ENCODE measurements at regions not wholly inside any gene's neighbourhood (a gene's known extent, or its start where the extent isn't known, plus 50 kb on each side); places are given as distances from the start of the nearest gene placed in this dataset.

DNA sequence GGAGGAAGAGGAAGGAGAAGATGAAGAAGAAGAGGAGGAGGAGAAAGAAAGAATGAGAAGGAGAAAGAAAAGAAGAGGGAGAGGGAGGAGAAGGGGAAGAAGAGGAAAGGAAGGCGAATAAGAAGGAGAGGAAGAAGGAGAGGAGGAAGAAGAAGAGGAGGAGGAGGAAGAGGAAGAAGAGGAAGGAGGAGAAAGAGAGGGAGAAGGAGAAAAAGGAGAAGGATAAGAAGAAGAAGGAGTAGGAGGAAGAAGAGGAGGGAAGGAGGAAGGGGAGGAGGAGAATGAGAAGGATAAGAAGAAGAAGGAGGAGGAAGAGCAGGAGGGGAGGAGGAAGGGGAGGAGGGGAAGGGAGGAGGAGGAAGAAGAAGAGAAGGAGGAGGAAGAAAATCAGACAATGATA lies 149.2 kb upstream of the LYZL2 start:
- DNase-seq: no peak
- intact Hi-C loops (cut with DNase I; ENCODE audit: low total_unique reads): no loop called here
- no peak overlapping the region for H3K4me3 ChIP-seq
- 0% methylated on average over 1 of the region's 1 CpG for WGBS, 2 donors
- no peak overlapping the region for H3K27ac ChIP-seq
- H3K27me3 ChIP-seq: no peaks in the 10 kb centered on the region
- TF ChIP-seq, protein P1, sequence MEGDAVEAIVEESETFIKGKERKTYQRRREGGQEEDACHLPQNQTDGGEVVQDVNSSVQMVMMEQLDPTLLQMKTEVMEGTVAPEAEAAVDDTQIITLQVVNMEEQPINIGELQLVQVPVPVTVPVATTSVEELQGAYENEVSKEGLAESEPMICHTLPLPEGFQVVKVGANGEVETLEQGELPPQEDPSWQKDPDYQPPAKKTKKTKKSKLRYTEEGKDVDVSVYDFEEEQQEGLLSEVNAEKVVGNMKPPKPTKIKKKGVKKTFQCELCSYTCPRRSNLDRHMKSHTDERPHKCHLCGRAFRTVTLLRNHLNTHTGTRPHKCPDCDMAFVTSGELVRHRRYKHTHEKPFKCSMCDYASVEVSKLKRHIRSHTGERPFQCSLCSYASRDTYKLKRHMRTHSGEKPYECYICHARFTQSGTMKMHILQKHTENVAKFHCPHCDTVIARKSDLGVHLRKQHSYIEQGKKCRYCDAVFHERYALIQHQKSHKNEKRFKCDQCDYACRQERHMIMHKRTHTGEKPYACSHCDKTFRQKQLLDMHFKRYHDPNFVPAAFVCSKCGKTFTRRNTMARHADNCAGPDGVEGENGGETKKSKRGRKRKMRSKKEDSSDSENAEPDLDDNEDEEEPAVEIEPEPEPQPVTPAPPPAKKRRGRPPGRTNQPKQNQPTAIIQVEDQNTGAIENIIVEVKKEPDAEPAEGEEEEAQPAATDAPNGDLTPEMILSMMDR (IDR thresholded peaks at IDR 0.05): no peak
- no peak for TF ChIP-seq POLR2A (IDR thresholded peaks at IDR 0.05)
- H3K36me3 ChIP-seq (ENCODE audit: low read depth, missing control alignments): no peaks in the 10 kb centered on the region
- no peaks in the 10 kb centered on the region for H3K9me3 ChIP-seq
- H3K4me1 ChIP-seq: no peaks in the 10 kb centered on the region

DNA sequence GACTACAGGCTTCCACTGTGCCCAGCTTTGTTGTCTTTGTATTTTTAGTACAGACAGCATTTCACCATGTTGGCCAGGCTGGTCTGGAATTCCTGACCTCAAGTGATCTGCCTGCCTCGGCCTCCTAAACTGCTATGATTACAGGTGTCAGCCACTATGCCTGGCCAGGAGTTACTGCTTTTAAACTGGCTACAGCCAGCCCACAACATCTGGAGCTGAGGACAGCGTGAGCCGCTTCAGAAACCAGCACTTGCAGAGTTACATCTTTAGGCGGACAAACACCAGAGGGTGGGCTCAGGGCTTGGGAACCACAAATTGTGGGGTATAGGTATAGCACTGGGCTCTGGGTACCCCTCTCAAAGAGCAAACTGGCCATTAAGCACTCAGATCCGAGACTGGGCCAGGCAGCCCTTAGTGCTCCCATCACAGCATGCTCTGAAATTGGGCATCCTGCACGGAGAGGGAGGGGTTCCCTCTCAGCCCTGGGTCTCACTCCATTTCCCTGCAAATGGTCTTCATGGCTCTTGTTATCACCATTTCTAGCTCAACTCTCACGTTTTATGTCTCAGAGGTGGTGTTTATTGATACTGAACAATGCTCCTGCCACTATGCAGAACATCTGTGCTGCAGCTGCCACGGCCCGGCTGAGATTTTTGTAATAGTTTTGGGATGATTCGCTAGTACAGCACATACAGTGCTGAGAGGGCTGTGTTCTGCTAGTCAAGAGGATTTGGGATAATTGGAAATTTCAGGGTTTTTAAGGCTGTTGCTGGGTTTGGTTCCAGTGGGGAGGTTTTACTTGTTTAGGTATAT lies 146.4 kb upstream of the LYZL2 start:
- DNase-seq: no peak
- Histone ChIP-seq H3K27me3 (no peaks in the 10 kb centered on the region), H3K4me3 (no peak overlapping the region), H3K36me3 (ENCODE audit: low read depth, missing control alignments) (no peaks in the 10 kb centered on the region), H3K4me1 (no peaks in the 10 kb centered on the region), H3K9me3 (no peaks in the 10 kb centered on the region), H3K27ac (no peak overlapping the region)
- intact Hi-C loops (cut with DNase I; ENCODE audit: low total_unique reads): no loop called here
- WGBS, 2 donors: 49 to 56% methylated on average over 10 of the region's 10 CpGs
- TF ChIP-seq, protein P1 (IDR thresholded peaks at IDR 0.05): no peak
- no peak for TF ChIP-seq POLR2A (IDR thresholded peaks at IDR 0.05)

DNA sequence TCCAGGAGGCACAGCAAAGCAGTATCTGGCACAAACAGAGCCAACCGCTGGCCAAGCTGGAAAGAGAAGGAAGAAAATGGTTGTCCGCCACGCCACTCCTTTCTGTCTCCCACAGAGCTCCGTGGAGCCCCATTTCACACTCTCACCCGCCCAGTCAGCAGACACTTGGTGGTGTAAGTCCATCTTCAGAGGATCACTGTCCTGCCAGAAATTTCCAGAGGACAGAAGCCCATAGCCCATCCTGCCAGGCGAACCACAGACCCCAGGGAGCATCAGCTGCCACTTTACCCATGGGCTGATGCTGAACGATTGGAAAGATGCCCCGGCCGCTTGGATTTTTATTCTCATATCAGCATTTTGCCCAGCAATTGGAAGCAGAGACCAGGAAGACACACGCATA lies 144.7 kb upstream of the LYZL2 start:
- Histone ChIP-seq H3K4me3 (no peak overlapping the region), H3K36me3 (ENCODE audit: low read depth, missing control alignments) (no peaks in the 10 kb centered on the region), H3K27me3 (no peaks in the 10 kb centered on the region), H3K27ac (no peak overlapping the region), H3K4me1 (no peaks in the 10 kb centered on the region), H3K9me3 (no peaks in the 10 kb centered on the region)
- TF ChIP-seq POLR2A (IDR thresholded peaks at IDR 0.05): no peak
- TF ChIP-seq, protein P1 (IDR thresholded peaks at IDR 0.05): no peak
- intact Hi-C loops (cut with DNase I; ENCODE audit: low total_unique reads): no loop called here
- no peak for DNase-seq
- 92 to 93% methylated on average over 10 of the region's 10 CpGs for WGBS, 2 donors

DNA sequence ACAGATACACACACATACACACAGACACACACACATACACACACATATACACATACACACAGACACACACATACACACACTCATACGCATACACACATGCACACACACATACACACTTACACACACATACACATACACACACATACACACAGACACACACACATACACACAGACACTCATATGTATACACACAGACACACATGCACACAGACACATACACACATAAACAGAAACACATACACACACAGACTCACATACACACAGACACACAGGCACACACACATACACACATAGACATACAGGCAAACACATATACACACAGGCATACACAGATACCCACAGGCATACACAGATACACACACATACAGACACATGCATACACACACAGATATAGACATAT lies 143.9 kb upstream of the LYZL2 start:
- Histone ChIP-seq H3K27ac (no peak overlapping the region), H3K36me3 (ENCODE audit: low read depth, missing control alignments) (no peaks in the 10 kb centered on the region), H3K9me3 (no peaks in the 10 kb centered on the region), H3K4me1 (no peaks in the 10 kb centered on the region), H3K4me3 (no peak overlapping the region), H3K27me3 (no peaks in the 10 kb centered on the region)
- intact Hi-C loops (cut with DNase I; ENCODE audit: low total_unique reads): no loop called here
- WGBS, 2 donors: 57 to 71% methylated on average over 1 of the region's 1 CpG
- TF ChIP-seq POLR2A (IDR thresholded peaks at IDR 0.05): no peak
- TF ChIP-seq, protein P1 (IDR thresholded peaks at IDR 0.05): no peak
- no peak for DNase-seq

DNA sequence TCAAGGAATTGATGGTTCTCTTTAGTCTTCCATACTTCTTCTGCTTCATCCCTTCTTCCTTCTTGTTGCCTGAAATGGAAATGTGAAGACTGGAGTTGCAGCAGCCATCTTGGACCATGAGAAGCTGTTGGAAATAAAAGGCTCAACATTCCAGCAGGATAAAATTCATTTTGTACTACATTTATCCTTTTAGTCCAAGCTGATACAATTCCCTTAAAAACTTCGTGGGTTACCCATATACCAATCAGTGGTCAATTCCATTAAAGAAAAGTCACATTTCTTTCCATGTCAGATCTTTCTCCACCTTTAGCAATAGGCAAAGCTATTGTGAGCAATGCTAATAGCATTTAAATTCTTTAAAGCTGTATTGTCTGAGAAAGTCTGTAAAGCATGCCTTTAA lies 141.3 kb upstream of the LYZL2 start:
- Histone ChIP-seq H3K36me3 (ENCODE audit: low read depth, missing control alignments) (no peaks in the 10 kb centered on the region), H3K9me3 (no peaks in the 10 kb centered on the region), H3K4me1 (no peaks in the 10 kb centered on the region), H3K27me3 (no peaks in the 10 kb centered on the region), H3K27ac (no peak overlapping the region), H3K4me3 (no peak overlapping the region)
- intact Hi-C loops (cut with DNase I; ENCODE audit: low total_unique reads): no loop called here
- DNase-seq: no peak
- TF ChIP-seq, protein P1 (IDR thresholded peaks at IDR 0.05): no peak
- TF ChIP-seq POLR2A (IDR thresholded peaks at IDR 0.05): no peak
- WGBS, 2 donors: 27 to 38% methylated on average over 1 of the region's 1 CpG
